IMR-90 (cell line): ENCODE measurements at regions not wholly inside any gene's neighbourhood (a gene's known extent, or its start where the extent isn't known, plus 50 kb on each side); places are given as distances from the start of the nearest gene placed in this dataset.

ENCODE experiments used
- ATAC-seq: fragments of 200-7000 bp; cut with Tn5 transposase; 2 replicates; pipeline ENCODE4 v1.9.1; 2020; ENCODE audit warnings: low read depth, mild to moderate bottlenecking, moderate library complexity
- BruUV-seq: library from RNA; stranded (reverse); fragments of 400-500 nt; replicated peaks from 2 replicates; lab custom pipeline; 2021; lab: Mats Ljungman, UMichigan
- CTCF ChIA-PET: fragments of 300-600 bp; formaldehyde crosslinking; extraction: SDS; loops from one replicate; lab custom pipeline; 2021; ENCODE audit warnings: antibody characterized with exemption; lab: Yijun Ruan, JAX
- POLR2A ChIA-PET: fragments of 300-600 bp; sonication (Branson Sonifier 250); formaldehyde crosslinking; loops from one replicate; lab custom pipeline; 2022; ENCODE audit warnings: antibody characterized with exemption; ENCODE audit not compliant: unreplicated experiment; lab: Charles Lee
- DNase-seq: peaks from one replicate; pipeline ENCODE4 v3.0.0; 2013
- H2AFZ ChIP-seq: replicated peaks from 2 replicates; pipeline ENCODE3; 2013; ENCODE audit warnings: low read length, mild to moderate bottlenecking; ENCODE audit not compliant: poor library complexity
- H2AK5ac ChIP-seq: 2 replicates; pipeline ENCODE4 v1.6.1; 2013; ENCODE audit warnings: low read depth, low read length, inconsistent platforms
- H2AK9ac ChIP-seq: replicated peaks from 2 replicates; pipeline ENCODE3; 2013; ENCODE audit warnings: mild to moderate bottlenecking, low read depth, low read length, moderate library complexity; ENCODE audit not compliant: poor library complexity
- H2BK120ac ChIP-seq: 2 replicates; pipeline ENCODE4 v1.6.1; 2013; ENCODE audit warnings: low read depth, low read length, inconsistent platforms
- H2BK15ac ChIP-seq: 3 replicates; pipeline ENCODE4 v1.6.1; 2013; ENCODE audit warnings: low read depth, low read length, inconsistent platforms
- H2BK20ac ChIP-seq: 2 replicates; pipeline ENCODE4 v1.6.1; 2013; ENCODE audit warnings: low read depth, mild to moderate bottlenecking, inconsistent platforms, low read length, moderate library complexity
- H2BK5ac ChIP-seq: 2 replicates; pipeline ENCODE4 v1.6.1; 2013; ENCODE audit warnings: mild to moderate bottlenecking, low read depth, low read length, inconsistent platforms; ENCODE audit not compliant: poor library complexity, severe bottlenecking
- H3K14ac ChIP-seq: replicated peaks from 2 replicates; pipeline ENCODE4 v1.6.1; 2013; ENCODE audit warnings: low read depth, low read length, inconsistent platforms
- H3K18ac ChIP-seq: 2 replicates; pipeline ENCODE4 v1.6.1; 2013; ENCODE audit warnings: low read depth, low read length, control low read depth
- H3K23ac ChIP-seq: 2 replicates; pipeline ENCODE4 v1.6.1; 2013; ENCODE audit warnings: low read depth, low read length, inconsistent platforms
- H3K27ac ChIP-seq: 2 replicates; pipeline ENCODE4 v1.5.1; 2013; ENCODE audit warnings: mild to moderate bottlenecking, control low read depth, low read length; ENCODE audit not compliant: insufficient read depth
- H3K27me3 ChIP-seq: 2 replicates; pipeline ENCODE4 v1.6.1; 2013; ENCODE audit warnings: low read length; ENCODE audit not compliant: control insufficient read depth, insufficient read depth
- H3K36me3 ChIP-seq: 2 replicates; pipeline ENCODE4 v1.6.1; 2013; ENCODE audit warnings: low read length, mixed read lengths; ENCODE audit not compliant: control insufficient read depth, insufficient read depth
- H3K4ac ChIP-seq: 2 replicates; pipeline ENCODE4 v1.6.1; 2013; ENCODE audit warnings: low read depth, low read length, inconsistent platforms
- H3K4me1 ChIP-seq: 2 replicates; pipeline ENCODE4 v1.6.1; 2013; ENCODE audit warnings: low read length, mixed read lengths; ENCODE audit not compliant: control insufficient read depth, insufficient read depth
- H3K4me2 ChIP-seq: 2 replicates; pipeline ENCODE4 v1.6.1; 2013; ENCODE audit warnings: low read depth, mild to moderate bottlenecking, control low read depth, low read length, moderate library complexity
- H3K4me3 ChIP-seq: 2 replicates; pipeline ENCODE4 v1.5.1; 2013; ENCODE audit warnings: low read depth, mild to moderate bottlenecking, control low read depth, low read length, moderate library complexity; ENCODE audit not compliant: insufficient read depth
- H3K56ac ChIP-seq: 2 replicates; pipeline ENCODE4 v1.6.1; 2013; ENCODE audit warnings: low read length, inconsistent platforms; ENCODE audit not compliant: insufficient read depth; ENCODE audit errors: extremely low read depth
- H3K79me1 ChIP-seq, 2 experiments: 2 replicates each; pipeline ENCODE4 v1.6.1; 2013; ENCODE audit warnings: low read length in 2 of 2, inconsistent platforms in 1 of 2, low read depth in 1 of 2
- H3K9ac ChIP-seq: 2 replicates; pipeline ENCODE4 v1.6.1; 2013; ENCODE audit warnings: low read depth, low read length, control low read depth
- H3K9me1 ChIP-seq: 2 replicates; pipeline ENCODE4 v1.6.1; 2013; ENCODE audit warnings: low read length, inconsistent platforms; ENCODE audit not compliant: insufficient read depth
- H3K9me3 ChIP-seq: 2 replicates; pipeline ENCODE4 v1.6.1; 2013; ENCODE audit warnings: low read length; ENCODE audit not compliant: control insufficient read depth, insufficient read depth
- H4K20me1 ChIP-seq: 2 replicates; pipeline ENCODE4 v1.6.1; 2013; ENCODE audit warnings: low read length, inconsistent platforms; ENCODE audit not compliant: insufficient read depth
- H4K5ac ChIP-seq: 2 replicates; pipeline ENCODE4 v1.6.1; 2013; ENCODE audit warnings: mild to moderate bottlenecking, low read depth, low read length, control low read depth
- H4K8ac ChIP-seq, 2 experiments: 2 replicates each; pipeline ENCODE4 v1.6.1; 2013; ENCODE audit warnings: low read depth in 2 of 2, low read length in 2 of 2, control low read depth in 1 of 2, inconsistent platforms in 1 of 2
- H4K91ac ChIP-seq: 2 replicates; pipeline ENCODE4 v1.6.1; 2013; ENCODE audit warnings: low read depth, low read length, inconsistent platforms; ENCODE audit not compliant: insufficient read depth
- BHLHE40 ChIP-seq: fragments of 150-350 bp; IDR thresholded peaks from 2 replicates; pipeline ENCODE4 v1.6.1; 2016; ENCODE audit warnings: mild to moderate bottlenecking, low read depth, low read length
- CEBPB ChIP-seq: IDR thresholded peaks from 2 replicates; pipeline ENCODE4 v1.6.1; 2012; ENCODE audit warnings: low read depth, low read length, improper control_type of control experiment
- CHD1 ChIP-seq: IDR thresholded peaks from 2 replicates; pipeline ENCODE4 v1.6.1; 2012; ENCODE audit warnings: low read depth, low read length, improper control_type of control experiment
- MAFK ChIP-seq: IDR thresholded peaks from 2 replicates; pipeline ENCODE4 v1.6.1; 2012; ENCODE audit warnings: low read depth, low read length, improper control_type of control experiment
- MXI1 ChIP-seq: IDR thresholded peaks from 2 replicates; pipeline ENCODE4 v1.6.1; 2012; ENCODE audit warnings: low read depth, mild to moderate bottlenecking, low read length, moderate library complexity, borderline replicate concordance
- POLR2A ChIP-seq: IDR thresholded peaks from 2 replicates; pipeline ENCODE4 v1.6.1; 2012; ENCODE audit warnings: mild to moderate bottlenecking, low read depth, low read length
- RCOR1 ChIP-seq: IDR thresholded peaks from 2 replicates; pipeline ENCODE4 v1.6.1; 2012; ENCODE audit warnings: mild to moderate bottlenecking, low read length, improper control_type of control experiment; ENCODE audit not compliant: insufficient replicate concordance
- RFX5 ChIP-seq: IDR thresholded peaks from 2 replicates; pipeline ENCODE4 v1.8.0; 2012; ENCODE audit warnings: low read depth, mild to moderate bottlenecking, low read length, moderate library complexity
- SMC3 ChIP-seq: fragments of 150-350 bp; IDR thresholded peaks from 2 replicates; pipeline ENCODE4 v1.6.1; 2016; ENCODE audit warnings: low read depth, mild to moderate bottlenecking, antibody characterized with exemption, low read length, moderate library complexity
- WGBS, 2 experiments: methylation state at CpG; one replicate each; pipeline versions ENCODE4 v1.1.5 to v1.1.7; 2013; ENCODE audit warnings: missing lambda C conversion rate in 2 of 2; ENCODE audit not compliant: insufficient read length in 1 of 2; ENCODE audit errors: extremely low coverage in 2 of 2; 5-methylcytosine and 5-hydroxymethylcytosine counted together
- dilution Hi-C: fragments of 300-500 bp; cut with HindIII; formaldehyde crosslinking; loops from one replicate; pipeline ENCODE4 v1.14.3; 2018; ENCODE audit warnings: low sequenced_read_pairs; ENCODE audit not compliant: unreplicated experiment
- in situ Hi-C: fragments of 300-500 bp; cut with MboI; formaldehyde crosslinking; loops from 3 replicates; pipeline ENCODE4 v1.14.3; 2019; ENCODE audit warnings: low sequenced_read_pairs, inconsistent platforms, mixed read lengths
- intact Hi-C: fragments of 100-400 bp; cut with micrococcal nuclease; formaldehyde crosslinking; loops from 2 replicates; pipeline ENCODE4 v1.10.0; 2022
- TF ChIP-seq, protein P1 (sequence below): fragments of 150-350 bp; IDR thresholded peaks from 2 replicates; pipeline ENCODE4 v1.6.1; 2016; ENCODE audit warnings: low read depth, mild to moderate bottlenecking, low read length, moderate library complexity, borderline replicate concordance

DNA sequence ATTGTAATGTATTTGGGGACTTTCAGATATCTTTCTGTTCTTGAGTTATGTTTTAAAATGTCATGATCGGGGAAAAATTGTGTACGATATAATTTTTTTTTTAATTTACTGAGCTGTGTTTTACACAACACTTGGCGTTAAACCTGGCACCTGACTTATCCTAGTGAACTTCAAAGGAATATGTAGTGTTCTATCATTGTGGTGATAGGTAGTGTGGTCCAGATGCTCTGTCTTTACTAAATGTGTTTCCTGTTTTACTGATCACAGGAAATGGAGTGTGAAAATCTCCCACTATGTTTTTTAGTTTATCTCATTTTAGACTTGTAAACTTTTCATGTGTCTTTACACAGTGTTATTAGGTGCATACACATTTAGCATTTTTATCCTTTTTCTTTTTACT lies 98.0 kb downstream of the SLC5A7 start:
- WGBS, 2 experiments, result 40% methylated on average over 1 of the region's 3 CpGs; no CpG with 5 or more reads in 1 of the 2 experiments

More for the DNA sequence above, 98.0 kb downstream of the SLC5A7 start:
- Histone ChIP-seq H3K4me3 (no peak overlapping the region), H2AK5ac (no peak overlapping the region), H3K14ac (no peak overlapping the region), H3K9ac (no peak overlapping the region), H3K9me3 (no peaks in the 10 kb centered on the region), H3K27me3 (no peaks in the 10 kb centered on the region), H2AK9ac (no peak overlapping the region), H3K79me1 (no peaks in the 10 kb centered on the region), H4K8ac (no peak overlapping the region), H3K4me1 (no peaks in the 10 kb centered on the region), H2AFZ (no peak overlapping the region), H3K4ac (no peak overlapping the region), H4K5ac (no peak overlapping the region), H2BK120ac (no peak overlapping the region), H3K27ac (no peak overlapping the region), H3K18ac (no peak overlapping the region), H2BK20ac (no peak overlapping the region), H3K9me1 (0 out of 2 replicates have a peak, but pooled peaks cover 3% of the 10 kb centered on the region), H3K4me2 (no peak overlapping the region), H2BK15ac (no peak overlapping the region), H3K56ac (no peak overlapping the region), H3K36me3 (no peaks in the 10 kb centered on the region), H3K23ac (no peak overlapping the region), H2BK5ac (no peak overlapping the region), H4K91ac (no peak overlapping the region), H4K20me1 (no peaks in the 10 kb centered on the region)
- DNase-seq (no peak), ATAC-seq (no peak)
- BruUV-seq, result no TSS peak
- TF ChIP-seq MXI1 (no peak), BHLHE40 (no peak), RCOR1 (no peak), POLR2A (no peak), RFX5 (no peak), SMC3 (no peak), CEBPB (no peak), CHD1 (no peak), MAFK (no peak)
- TF ChIP-seq, protein P1, sequence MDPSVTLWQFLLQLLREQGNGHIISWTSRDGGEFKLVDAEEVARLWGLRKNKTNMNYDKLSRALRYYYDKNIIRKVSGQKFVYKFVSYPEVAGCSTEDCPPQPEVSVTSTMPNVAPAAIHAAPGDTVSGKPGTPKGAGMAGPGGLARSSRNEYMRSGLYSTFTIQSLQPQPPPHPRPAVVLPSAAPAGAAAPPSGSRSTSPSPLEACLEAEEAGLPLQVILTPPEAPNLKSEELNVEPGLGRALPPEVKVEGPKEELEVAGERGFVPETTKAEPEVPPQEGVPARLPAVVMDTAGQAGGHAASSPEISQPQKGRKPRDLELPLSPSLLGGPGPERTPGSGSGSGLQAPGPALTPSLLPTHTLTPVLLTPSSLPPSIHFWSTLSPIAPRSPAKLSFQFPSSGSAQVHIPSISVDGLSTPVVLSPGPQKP, result no peak
- CTCF ChIA-PET, result no interaction called here
- in situ Hi-C loops (no loop called here), intact Hi-C loops (no loop called here), dilution Hi-C loops (no loop called here)
- POLR2A ChIA-PET, result no interaction called here
